ENCODE measurements at regions not wholly inside any gene's neighbourhood (a gene's known extent, or its start where the extent isn't known, plus 50 kb on each side); places are given as distances from the start of the nearest gene placed in this dataset.

DNA sequence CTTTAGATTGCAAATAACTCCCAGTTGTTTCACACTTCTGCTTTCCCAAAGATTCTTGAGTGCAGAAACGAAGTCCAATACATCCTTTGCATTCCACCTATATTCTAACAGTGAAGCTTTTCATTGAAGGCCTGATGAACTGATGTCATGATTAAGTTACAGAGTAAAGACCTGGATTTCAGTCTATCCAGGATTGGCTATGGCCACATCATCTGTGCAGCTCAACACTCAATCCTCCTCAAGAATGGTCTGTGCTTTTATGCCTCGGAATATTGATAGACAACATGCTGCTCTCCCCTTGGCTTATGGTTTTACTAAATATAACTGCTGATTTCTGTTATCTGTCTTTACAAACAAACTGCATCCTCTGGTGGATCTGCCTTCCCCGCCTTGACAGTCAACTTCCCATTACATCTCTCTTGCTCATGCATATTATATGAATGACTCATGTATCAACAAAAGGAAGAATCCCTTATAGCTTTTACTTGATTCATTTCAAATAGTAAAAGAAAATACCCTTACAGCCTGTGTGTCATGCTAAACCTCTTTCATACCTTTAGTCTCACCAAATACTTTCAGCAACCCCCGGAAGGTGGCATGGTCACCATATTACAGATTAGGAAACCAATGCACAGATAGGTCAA lies 59.5 kb downstream of the SCN11A start:
- Histone ChIP-seq H3K36me3 (ENCODE audit: insufficient read depth in 1 of 2, low read depth in 1 of 2) (no peaks in the 10 kb centered on the region), H3K4me3 (no peak overlapping the region), H3K27ac (no peak overlapping the region), H3K4me1 (no peaks in the 10 kb centered on the region), H3K9me3 (no peaks in the 10 kb centered on the region), H3K27me3 (ENCODE audit: insufficient read depth in 3 of 3, low read length in 2 of 3) (peaks cover 0 to 2% (median 0%) of the 10 kb centered on the region in 3 donors)
- intact Hi-C loops (cut with DNase I): loop anchor here in 1 of 2 donors (10.0 kb wide), 1 partner anchor 257 kb away; no protein-coding TSS in a partner anchor
- ATAC-seq: no peak
- TF ChIP-seq, protein P1, sequence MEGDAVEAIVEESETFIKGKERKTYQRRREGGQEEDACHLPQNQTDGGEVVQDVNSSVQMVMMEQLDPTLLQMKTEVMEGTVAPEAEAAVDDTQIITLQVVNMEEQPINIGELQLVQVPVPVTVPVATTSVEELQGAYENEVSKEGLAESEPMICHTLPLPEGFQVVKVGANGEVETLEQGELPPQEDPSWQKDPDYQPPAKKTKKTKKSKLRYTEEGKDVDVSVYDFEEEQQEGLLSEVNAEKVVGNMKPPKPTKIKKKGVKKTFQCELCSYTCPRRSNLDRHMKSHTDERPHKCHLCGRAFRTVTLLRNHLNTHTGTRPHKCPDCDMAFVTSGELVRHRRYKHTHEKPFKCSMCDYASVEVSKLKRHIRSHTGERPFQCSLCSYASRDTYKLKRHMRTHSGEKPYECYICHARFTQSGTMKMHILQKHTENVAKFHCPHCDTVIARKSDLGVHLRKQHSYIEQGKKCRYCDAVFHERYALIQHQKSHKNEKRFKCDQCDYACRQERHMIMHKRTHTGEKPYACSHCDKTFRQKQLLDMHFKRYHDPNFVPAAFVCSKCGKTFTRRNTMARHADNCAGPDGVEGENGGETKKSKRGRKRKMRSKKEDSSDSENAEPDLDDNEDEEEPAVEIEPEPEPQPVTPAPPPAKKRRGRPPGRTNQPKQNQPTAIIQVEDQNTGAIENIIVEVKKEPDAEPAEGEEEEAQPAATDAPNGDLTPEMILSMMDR (IDR thresholded peaks at IDR 0.05): no peak
- WGBS, 3 donors: 77 to 86% (median 84%) methylated on average over 4 of the region's 4 CpGs
- no peak for DNase-seq

DNA sequence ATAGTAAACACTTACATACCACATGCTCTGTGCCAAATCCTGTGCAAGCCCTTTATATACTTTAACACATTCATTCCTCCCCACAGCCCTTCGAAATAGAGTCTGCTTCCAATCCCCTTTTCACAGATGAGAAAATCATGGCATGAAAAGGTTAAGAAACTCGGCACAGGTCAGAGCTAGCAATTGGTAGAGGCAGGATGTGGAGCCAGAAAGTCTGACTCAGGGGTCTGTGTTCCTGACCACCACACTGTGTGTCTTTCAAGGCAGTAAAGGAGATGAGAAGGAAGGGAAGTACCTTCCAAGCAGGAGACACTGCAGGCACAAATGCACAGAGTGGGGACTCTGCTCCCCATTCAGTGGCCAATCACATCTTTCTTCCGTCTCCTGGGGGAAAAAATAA lies 61.1 kb downstream of the SCN11A start:
- Histone ChIP-seq H3K4me3 (no peak overlapping the region), H3K36me3 (ENCODE audit: insufficient read depth in 1 of 2, low read depth in 1 of 2) (no peaks in the 10 kb centered on the region), H3K4me1 (no peaks in the 10 kb centered on the region), H3K27ac (no peak overlapping the region), H3K9me3 (no peaks in the 10 kb centered on the region), H3K27me3 (ENCODE audit: insufficient read depth in 3 of 3, low read length in 2 of 3) (peaks cover 0 to 2% (median 0%) of the 10 kb centered on the region in 3 donors)
- ATAC-seq (no peak), DNase-seq (no peak)
- intact Hi-C loops (cut with DNase I): loop anchor here in 1 of 2 donors (10.0 kb wide), 1 partner anchor 256 kb away; no protein-coding TSS in a partner anchor
- TF ChIP-seq, protein P1 (IDR thresholded peaks at IDR 0.05): no peak
- 48 to 63% (median 54%) methylated on average over 3 of the region's 3 CpGs for WGBS, 3 donors

DNA sequence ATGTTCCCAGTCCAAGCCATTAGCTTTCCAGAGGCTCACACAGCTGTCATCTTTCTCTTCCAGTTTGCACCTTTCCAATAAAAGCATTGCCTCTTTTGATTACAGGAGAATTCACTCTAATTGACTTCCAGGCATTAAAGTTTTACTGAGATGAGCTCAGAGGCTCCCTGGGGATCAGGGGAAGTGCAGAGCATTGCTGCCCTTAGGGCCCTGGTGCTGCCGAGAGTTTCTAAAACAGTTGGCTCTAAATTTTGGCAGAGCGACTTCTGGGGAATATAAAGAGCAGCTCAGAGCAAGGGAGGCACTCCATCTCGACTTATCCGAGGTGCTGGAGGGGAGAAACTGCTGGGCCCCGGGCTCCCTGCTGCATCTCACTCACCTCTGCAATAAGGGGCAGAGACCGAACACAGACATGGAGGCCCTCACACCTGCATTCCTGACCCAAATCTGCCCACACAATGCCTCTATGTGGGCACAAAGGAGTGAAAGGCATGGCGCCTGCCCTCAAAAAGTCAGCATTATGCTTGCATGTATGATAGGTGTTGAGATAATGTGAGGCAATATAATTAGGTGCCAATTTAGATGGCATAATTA lies 61.7 kb downstream of the SCN11A start:
- TF ChIP-seq, protein P1 (IDR thresholded peaks at IDR 0.05): no peak

DNA sequence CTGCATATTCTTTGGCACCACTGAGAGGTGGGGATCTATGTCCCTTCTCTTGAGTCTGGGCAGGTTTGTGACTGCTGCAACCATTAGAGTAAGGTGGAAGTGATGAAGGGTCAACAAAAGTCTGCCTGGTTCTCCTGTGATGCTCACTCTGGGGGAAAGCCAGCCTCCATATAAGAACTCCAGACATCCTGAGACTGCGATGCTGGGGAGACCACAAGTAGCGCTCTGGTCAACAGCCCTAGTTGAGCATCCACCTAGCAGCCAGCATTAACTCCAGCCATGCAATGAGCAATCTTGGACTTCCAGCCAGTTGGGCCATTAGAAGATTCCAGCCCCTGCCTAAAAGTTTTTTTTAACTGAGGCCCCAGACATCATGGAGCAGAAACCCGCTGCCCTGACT lies 62.8 kb downstream of the SCN11A start:
- H3K27ac ChIP-seq: no peak overlapping the region
- no peaks in the 10 kb centered on the region for H3K36me3 ChIP-seq (ENCODE audit: insufficient read depth in 1 of 2, low read depth in 1 of 2)
- WGBS, 3 donors: 89 to 93% (median 92%) methylated on average over 3 of the region's 3 CpGs
- intact Hi-C loops (cut with DNase I): no loop called here
- H3K27me3 ChIP-seq (ENCODE audit: insufficient read depth in 3 of 3, low read length in 2 of 3): peaks cover 0 to 2% (median 0%) of the 10 kb centered on the region in 3 donors
- DNase-seq: no peak
- no peaks in the 10 kb centered on the region for H3K4me1 ChIP-seq
- ATAC-seq: no peak
- TF ChIP-seq, protein P1 (IDR thresholded peaks at IDR 0.05): no peak
- no peak overlapping the region for H3K4me3 ChIP-seq
- H3K9me3 ChIP-seq: no peaks in the 10 kb centered on the region

More for the DNA sequence above, 61.7 kb downstream of the SCN11A start:
- 50 to 59% (median 54%) methylated on average over 7 of the region's 7 CpGs for WGBS, 3 donors
- no peaks in the 10 kb centered on the region for H3K9me3 ChIP-seq
- H3K27ac ChIP-seq: no peak overlapping the region
- no peaks in the 10 kb centered on the region for H3K36me3 ChIP-seq (ENCODE audit: insufficient read depth in 1 of 2, low read depth in 1 of 2)
- DNase-seq: no peak
- ATAC-seq: no peak
- no peaks in the 10 kb centered on the region for H3K4me1 ChIP-seq
- H3K27me3 ChIP-seq (ENCODE audit: insufficient read depth in 3 of 3, low read length in 2 of 3): peaks cover 0 to 2% (median 0%) of the 10 kb centered on the region in 3 donors
- H3K4me3 ChIP-seq: no peak overlapping the region
- intact Hi-C loops (cut with DNase I): loop anchor here in 1 of 2 donors (10.0 kb wide), 1 partner anchor 255 kb away; no protein-coding TSS in a partner anchor
